Liver (tissue), 8 donors: ENCODE measurements at regions not wholly inside any gene's neighbourhood (a gene's known extent, or its start where the extent isn't known, plus 50 kb on each side); places are given as distances from the start of the nearest gene placed in this dataset.

Experiments
- DNase-seq: peaks from one replicate; pipeline ENCODE4 v3.0.0-alpha.2; 2017; ENCODE audit warnings: low spot score
- H3K27ac ChIP-seq, 2 donors: one replicate each; pipeline ENCODE4 v1.7.0; 2013; ENCODE audit warnings: inconsistent platforms in 2 of 2, low read length in 2 of 2, control low read depth in 1 of 2, low read depth in 1 of 2, mild to moderate bottlenecking in 1 of 2
- H3K27me3 ChIP-seq, 4 donors: one replicate each; pipeline versions ENCODE4 v1.6.1 to v1.7.0; 2013; ENCODE audit warnings: low read length in 3 of 4, inconsistent platforms in 1 of 4, mild to moderate bottlenecking in 1 of 4, moderate library complexity in 1 of 4; ENCODE audit not compliant: control insufficient read depth in 4 of 4, insufficient read depth in 4 of 4
- H3K36me3 ChIP-seq, 4 donors: one replicate each; pipeline versions ENCODE4 v1.6.1 to v1.7.0; 2013; ENCODE audit warnings: low read length in 3 of 4, mild to moderate bottlenecking in 3 of 4, low read depth in 1 of 4, moderate library complexity in 1 of 4; ENCODE audit not compliant: control insufficient read depth in 4 of 4, insufficient read depth in 3 of 4
- H3K4me1 ChIP-seq, 4 donors: one replicate each; pipeline versions ENCODE4 v1.6.1 to v1.7.0; 2013; ENCODE audit warnings: low read length in 3 of 4, mild to moderate bottlenecking in 3 of 4, moderate library complexity in 1 of 4; ENCODE audit not compliant: control insufficient read depth in 4 of 4, insufficient read depth in 4 of 4
- H3K4me3 ChIP-seq, 3 donors: one replicate each; pipeline versions ENCODE4 v1.6.1 to v1.7.0; 2013; ENCODE audit warnings: low read length in 3 of 3, control low read depth in 1 of 3, low read depth in 1 of 3, mild to moderate bottlenecking in 1 of 3
- H3K9ac ChIP-seq, 2 donors: one replicate each; pipeline ENCODE4 v1.7.0; 2013; ENCODE audit warnings: low read length in 2 of 2, mild to moderate bottlenecking in 2 of 2, moderate library complexity in 2 of 2, control low read depth in 1 of 2, low read depth in 1 of 2
- H3K9me3 ChIP-seq, 4 donors: one replicate each; pipeline versions ENCODE4 v1.6.1 to v1.7.0; 2013; ENCODE audit warnings: low read length in 3 of 4; ENCODE audit not compliant: control insufficient read depth in 4 of 4
- ATF3 ChIP-seq: IDR thresholded peaks from 2 replicates; pipeline ENCODE4 v1.6.1; 2016; ENCODE audit warnings: antibody characterized with exemption
- CTCF ChIP-seq: fragments of 150-350 bp; IDR thresholded peaks from 2 replicates; pipeline ENCODE4 v1.5.1; 2017; ENCODE audit warnings: improper control_type of control experiment, low read depth, low read length; ENCODE audit not compliant: missing input control
- EGR1 ChIP-seq, 2 donors: IDR thresholded peaks; 2 replicates each; pipeline ENCODE4 v1.6.1; 2016 to 2018; ENCODE audit warnings: antibody characterized with exemption in 2 of 2, low read depth in 2 of 2
- FOXA1 ChIP-seq: IDR thresholded peaks from 2 replicates; pipeline ENCODE4 v1.6.1; 2016; ENCODE audit warnings: antibody characterized with exemption
- FOXA2 ChIP-seq: IDR thresholded peaks from 2 replicates; pipeline ENCODE4 v1.6.1; 2016; ENCODE audit warnings: antibody characterized with exemption
- GABPA ChIP-seq, 2 donors: IDR thresholded peaks in 1 of 2; conservative IDR thresholded peaks in 1 of 2; 2 replicates each; pipeline ENCODE4 v1.6.1; 2016; ENCODE audit warnings: antibody characterized with exemption in 2 of 2, mild to moderate bottlenecking in 1 of 2, moderate library complexity in 1 of 2
- HNF4A ChIP-seq, 2 donors: conservative IDR thresholded peaks; 2 replicates each; pipeline ENCODE4 v1.6.1; 2016; ENCODE audit warnings: antibody characterized with exemption in 2 of 2, mild to moderate bottlenecking in 2 of 2
- HNF4G ChIP-seq: IDR thresholded peaks from 2 replicates; pipeline ENCODE4 v1.6.1; 2016; ENCODE audit warnings: antibody characterized with exemption
- MAX ChIP-seq: IDR thresholded peaks from 2 replicates; pipeline ENCODE4 v1.6.1; 2016; ENCODE audit warnings: antibody characterized with exemption
- NR2F2 ChIP-seq: IDR thresholded peaks from 2 replicates; pipeline ENCODE4 v1.6.1; 2016; ENCODE audit warnings: antibody characterized with exemption
- RAD21 ChIP-seq, 2 donors: IDR thresholded peaks; 2 replicates each; pipeline ENCODE4 v1.6.1; 2016; ENCODE audit warnings: antibody characterized with exemption in 2 of 2, mild to moderate bottlenecking in 2 of 2
- RXRA ChIP-seq, 2 donors: IDR thresholded peaks; 2 replicates each; pipeline ENCODE4 v1.6.1; 2017 to 2018; ENCODE audit warnings: antibody characterized with exemption in 2 of 2, mild to moderate bottlenecking in 1 of 2
- SP1 ChIP-seq: IDR thresholded peaks from 2 replicates; pipeline ENCODE4 v1.6.1; 2018; ENCODE audit warnings: antibody characterized with exemption, mild to moderate bottlenecking
- TAF1 ChIP-seq: conservative IDR thresholded peaks from 2 replicates; pipeline ENCODE4 v1.6.1; 2016; ENCODE audit warnings: antibody characterized with exemption, mild to moderate bottlenecking
- YY1 ChIP-seq: IDR thresholded peaks from 2 replicates; pipeline ENCODE4 v1.6.1; 2016; ENCODE audit warnings: antibody characterized with exemption, mild to moderate bottlenecking
- ZBTB33 ChIP-seq: IDR thresholded peaks from 2 replicates; pipeline ENCODE4 v1.6.1; 2016; ENCODE audit warnings: antibody characterized with exemption
- WGBS: extraction: QIAGEN DNeasy Blood & Tissue Kit; methylation state at CpG from one replicate; pipeline ENCODE4 v1.1.7; 2013; 5-methylcytosine and 5-hydroxymethylcytosine counted together
- donor health status: healthy.
- donor health status: healthy.
- donor health status: healthy.
- donor health status: healthy.
- donor health status: healthy.

GRCh38 chr15:38617831-38618230 is 53.2 kb upstream of the RASGRP1 start:
- H3K36me3 ChIP-seq, result no peaks in the 10 kb centered on the region
- no peak overlapping the region for H3K27ac ChIP-seq
- no peaks in the 10 kb centered on the region for H3K4me1 ChIP-seq
- peaks cover 0 to 2% (median 0%) of the 10 kb centered on the region in 4 donors for H3K27me3 ChIP-seq
- DNase-seq, result no peak
- TF ChIP-seq CTCF, result no peak
- TF ChIP-seq GABPA (IDR thresholded peaks at IDR 0.05 in 1 of 2, conservative IDR thresholded peaks at IDR 0.05 in 1 of 2), result no peak
- TF ChIP-seq EGR1 (IDR thresholded peaks at IDR 0.05; ENCODE audit: low read depth in 2 of 2), result no peak
- TF ChIP-seq RAD21 (IDR thresholded peaks at IDR 0.05), result no peak
- TF ChIP-seq FOXA1, result no peak
- TF ChIP-seq HNF4G, result no peak
- no peak for TF ChIP-seq HNF4A (conservative IDR thresholded peaks at IDR 0.05)
- 90% methylated on average over 2 of the region's 2 CpGs for WGBS
- no peaks in the 10 kb centered on the region for H3K9me3 ChIP-seq
- no peak overlapping the region for H3K9ac ChIP-seq
- H3K4me3 ChIP-seq, result no peak overlapping the region

GRCh38 chr15:38618242-38618955 is 53.8 kb upstream of the RASGRP1 start:
- Histone ChIP-seq H3K9me3 (no peaks in the 10 kb centered on the region), H3K4me3 (no peak overlapping the region), H3K27me3 (peaks cover 0 to 2% (median 0%) of the 10 kb centered on the region in 4 donors), H3K4me1 (no peaks in the 10 kb centered on the region), H3K9ac (no peak overlapping the region), H3K36me3 (no peaks in the 10 kb centered on the region), H3K27ac (no peak overlapping the region)
- WGBS, result 80% methylated on average over 4 of the region's 4 CpGs
- no peak for DNase-seq
- no peak for TF ChIP-seq FOXA2
- TF ChIP-seq MAX, result no peak
- no peak for TF ChIP-seq EGR1 (IDR thresholded peaks at IDR 0.05; ENCODE audit: low read depth in 2 of 2)
- no peak for TF ChIP-seq ATF3
- no peak for TF ChIP-seq FOXA1
- no peak for TF ChIP-seq CTCF
- no peak for TF ChIP-seq GABPA (IDR thresholded peaks at IDR 0.05 in 1 of 2, conservative IDR thresholded peaks at IDR 0.05 in 1 of 2)
- TF ChIP-seq TAF1, result no peak

- Histone ChIP-seq H3K36me3 (no peaks in the 10 kb centered on the region), H3K4me1 (no peaks in the 10 kb centered on the region), H3K9me3 (no peaks in the 10 kb centered on the region), H3K27ac (no peak overlapping the region), H3K9ac (no peak overlapping the region), H3K4me3 (no peak overlapping the region), H3K27me3 (peaks cover 0 to 3% (median under 1%) of the 10 kb centered on the region in 4 donors)
- WGBS, result 79% methylated on average over 2 of the region's 2 CpGs
- DNase-seq, result no peak
- no peak for TF ChIP-seq FOXA2
- TF ChIP-seq NR2F2, result no peak
- no peak for TF ChIP-seq SP1
- no peak for TF ChIP-seq RXRA (IDR thresholded peaks at IDR 0.05)
- TF ChIP-seq ZBTB33, result no peak
- TF ChIP-seq EGR1 (IDR thresholded peaks at IDR 0.05; ENCODE audit: low read depth in 2 of 2), result no peak
- TF ChIP-seq MAX, result no peak
- no peak for TF ChIP-seq FOXA1
- no peak for TF ChIP-seq YY1
- TF ChIP-seq RAD21 (IDR thresholded peaks at IDR 0.05), result no peak
Observed at GRCh38 chr15:38620098-38620497, 55.5 kb upstream of the RASGRP1 start.
